Activated T-cell treated with anti-CD3 and anti-CD28 coated beads, Interleukin-2, amount 50 U/mL, for 72 hours (primary cell): ENCODE measurements at regions not wholly inside any gene's neighbourhood (a gene's known extent, or its start where the extent isn't known, plus 50 kb on each side); places are given as distances from the start of the nearest gene placed in this dataset.
"Not testable (repeated sequence)": the region's sequence is repeated elsewhere in the genome, so short reads cannot be mapped to it uniquely, and the experiment has no call there.

ENCODE experiments used
- ATAC-seq, 2 donors: fragments of 150-1000 bp; cut with Tn5 transposase; replicated peaks in 1 of 2; 2 replicates each; pipeline ENCODE4 v1.10.0; 2021; ENCODE audit warnings: moderate library complexity in 2 of 2, mild to moderate bottlenecking in 1 of 2
- DNase-seq, 2 donors: peaks; one replicate each; pipeline ENCODE4 v3.0.0; 2021 to 2022; ENCODE audit warnings: mixed read lengths in 1 of 2
- H3K27ac Mint-ChIP-seq: one replicate; pipeline ENCODE4 v1.8.0; 2022; ENCODE audit warnings: mild to moderate bottlenecking, moderate library complexity, mixed read lengths
- H3K27me3 Mint-ChIP-seq: one replicate; pipeline ENCODE4 v1.8.0; 2022; ENCODE audit warnings: low read depth, mixed read lengths
- H3K36me3 Mint-ChIP-seq, 2 donors: one replicate each; pipeline ENCODE4 v1.8.0; 2022; ENCODE audit warnings: mixed read lengths in 2 of 2, mild to moderate bottlenecking in 1 of 2; ENCODE audit not compliant: insufficient read depth in 2 of 2
- H3K4me1 Mint-ChIP-seq: one replicate; pipeline ENCODE4 v1.8.0; 2022; ENCODE audit warnings: low read depth, mixed read lengths
- H3K4me3 Mint-ChIP-seq, 2 donors: one replicate each; pipeline ENCODE4 v1.8.0; 2022; ENCODE audit warnings: mild to moderate bottlenecking in 2 of 2, mixed read lengths in 2 of 2, moderate library complexity in 2 of 2
- H3K9me3 Mint-ChIP-seq, 2 donors: one replicate each; pipeline ENCODE4 v1.8.0; 2022; ENCODE audit warnings: mixed read lengths in 2 of 2

DNA sequence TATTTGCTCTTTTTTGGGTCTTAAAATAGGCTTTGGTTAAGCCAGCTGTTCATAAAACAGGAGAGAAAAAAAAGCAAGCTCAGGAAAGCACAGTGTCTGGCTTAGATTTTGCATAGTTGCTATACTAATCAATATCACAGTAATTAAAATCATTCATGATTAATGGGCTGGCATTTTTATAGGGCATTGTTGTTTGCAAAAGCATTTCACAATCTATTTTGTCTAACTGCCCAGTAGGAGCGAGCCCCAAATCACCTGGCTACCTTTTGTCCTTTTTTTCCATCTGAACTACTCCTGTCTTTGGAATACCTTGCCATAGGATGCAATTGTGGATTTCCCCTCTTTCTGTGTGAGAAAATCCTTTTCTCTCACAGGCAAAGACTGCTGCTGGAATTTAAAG, 619.8 kb downstream of the JRKL start:
- H3K27me3 Mint-ChIP-seq = no peaks in the 10 kb centered on the region
- no peaks in the 10 kb centered on the region for H3K9me3 Mint-ChIP-seq

DNA sequence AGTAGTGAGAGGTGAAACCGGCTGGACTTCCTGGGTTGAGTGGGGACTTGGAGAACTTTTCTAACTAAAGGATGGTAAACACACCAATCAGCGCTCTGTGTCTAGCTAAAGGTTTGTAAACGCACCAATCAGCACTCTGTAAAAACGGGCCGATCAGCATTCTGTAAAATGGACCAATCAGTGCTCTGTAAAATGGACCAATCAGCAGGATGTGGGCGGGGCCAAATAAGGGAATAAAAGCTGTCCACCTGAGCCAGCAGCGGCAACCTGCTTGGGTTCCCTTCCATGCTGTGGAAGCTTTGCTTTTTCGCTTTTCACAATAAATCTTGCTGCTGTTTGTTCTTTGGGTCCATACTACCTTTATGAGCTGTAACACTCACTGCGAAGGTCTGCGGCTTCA, 621.2 kb downstream of the JRKL start:
- not testable (repeated sequence) for H3K4me3 Mint-ChIP-seq, H3K4me1 Mint-ChIP-seq, ATAC-seq, H3K27me3 Mint-ChIP-seq, H3K27ac Mint-ChIP-seq, DNase-seq, H3K36me3 Mint-ChIP-seq, H3K9me3 Mint-ChIP-seq

More for the DNA sequence above, 619.8 kb downstream of the JRKL start:
- no peaks in the 10 kb centered on the region for H3K36me3 Mint-ChIP-seq
- no peak overlapping the region for H3K4me3 Mint-ChIP-seq
- no peak overlapping the region for H3K27ac Mint-ChIP-seq
- DNase-seq (no peak), ATAC-seq (no peak)
- H3K4me1 Mint-ChIP-seq = no peaks in the 10 kb centered on the region

GRCh38 chr11:97015327-97015726, 625.5 kb downstream of the JRKL start:
- Mint-ChIP-seq H3K27ac (no peak overlapping the region), H3K27me3 (no peaks in the 10 kb centered on the region), H3K4me1 (no peaks in the 10 kb centered on the region), H3K4me3 (no peak overlapping the region), H3K9me3 (peaks cover 2 to 6% of the 10 kb centered on the region in 2 donors), H3K36me3 (no peaks in the 10 kb centered on the region)
- ATAC-seq (no peak), DNase-seq (no peak)

DNA sequence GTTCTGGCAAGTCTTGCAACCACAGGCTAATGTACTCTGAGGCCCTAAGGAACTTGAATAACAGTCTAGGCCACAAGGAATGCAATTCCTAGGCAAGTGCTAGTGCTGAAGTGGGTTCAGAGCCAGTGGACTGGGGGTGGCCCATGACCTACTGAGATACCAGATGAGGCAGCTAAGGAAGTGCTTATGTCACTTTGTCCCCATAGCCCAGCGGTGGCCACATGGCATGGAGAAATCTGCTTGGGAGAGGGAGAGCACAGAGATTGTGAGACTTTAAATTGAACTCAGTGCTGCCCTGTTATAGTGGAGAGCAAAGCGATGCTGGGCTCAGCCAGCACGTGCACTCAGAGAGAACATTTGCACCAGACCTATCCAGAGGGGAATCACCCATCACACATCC, 629.5 kb downstream of the JRKL start:
- H3K27me3 Mint-ChIP-seq = no peaks in the 10 kb centered on the region
- no peak overlapping the region for H3K4me3 Mint-ChIP-seq
- DNase-seq (no peak), ATAC-seq (no peak)
- peaks cover 2 to 9% of the 10 kb centered on the region in 2 donors for H3K9me3 Mint-ChIP-seq
- H3K27ac Mint-ChIP-seq = no peak overlapping the region
- no peaks in the 10 kb centered on the region for H3K4me1 Mint-ChIP-seq
- H3K36me3 Mint-ChIP-seq = no peaks in the 10 kb centered on the region

DNA sequence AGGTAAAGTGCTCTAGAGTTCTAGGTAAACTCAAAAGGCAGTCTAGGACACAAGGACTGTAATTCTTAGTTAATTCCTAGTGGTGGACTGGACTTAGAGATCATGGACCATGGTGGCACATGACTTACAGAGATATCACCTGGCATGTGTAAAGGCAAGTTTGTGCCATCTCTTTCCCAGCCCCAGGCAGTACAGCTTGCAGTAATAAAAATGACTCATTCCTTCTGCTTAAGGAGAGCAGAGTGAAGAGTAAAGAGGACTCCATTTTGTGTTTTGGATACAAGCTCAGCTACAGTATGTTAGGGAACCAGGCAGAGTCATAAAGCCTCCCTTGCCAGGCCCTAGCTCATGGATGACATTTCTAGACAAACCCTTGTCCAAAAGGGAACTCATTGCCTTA, 629.9 kb downstream of the JRKL start:
- Mint-ChIP-seq H3K27me3 (no peaks in the 10 kb centered on the region), H3K4me3 (no peak overlapping the region), H3K9me3 (peaks cover 2 to 9% of the 10 kb centered on the region in 2 donors), H3K4me1 (no peaks in the 10 kb centered on the region), H3K27ac (no peak overlapping the region), H3K36me3 (no peaks in the 10 kb centered on the region)
- ATAC-seq (no peak), DNase-seq (no peak)

DNA sequence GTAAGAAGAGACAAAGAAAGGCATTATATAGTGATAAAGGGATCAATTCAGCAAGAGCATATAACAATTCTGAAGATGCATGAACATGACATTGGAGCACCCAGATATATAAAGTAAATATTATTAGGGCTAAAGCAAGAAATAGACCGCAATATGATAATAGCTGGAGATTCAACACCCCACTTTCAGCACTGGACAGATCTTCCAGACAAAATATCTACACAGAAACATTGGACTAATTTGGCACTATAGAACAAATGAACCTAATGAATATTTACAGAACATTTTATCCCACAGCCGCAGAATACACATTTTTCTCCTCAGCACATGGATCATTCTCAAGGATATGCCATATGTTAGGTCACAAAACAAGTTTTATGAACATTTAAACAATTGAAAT, 633.1 kb downstream of the JRKL start:
- Mint-ChIP-seq H3K4me3 (no peak overlapping the region), H3K36me3 (no peaks in the 10 kb centered on the region), H3K27me3 (no peaks in the 10 kb centered on the region), H3K9me3 (peaks cover 5 to 6% of the 10 kb centered on the region in 2 donors), H3K27ac (no peak overlapping the region), H3K4me1 (no peaks in the 10 kb centered on the region)
- ATAC-seq = no peak
- DNase-seq = no peak

- Mint-ChIP-seq H3K36me3 (no peaks in the 10 kb centered on the region), H3K27me3 (no peaks in the 10 kb centered on the region), H3K4me3 (no peak overlapping the region), H3K27ac (no peak overlapping the region), H3K9me3 (peaks cover 2 to 5% of the 10 kb centered on the region in 2 donors), H3K4me1 (no peaks in the 10 kb centered on the region)
- DNase-seq (no peak), ATAC-seq (no peak)
Measured at GRCh38 chr11:97028836-97029406, 639.1 kb downstream of the JRKL start.

DNA sequence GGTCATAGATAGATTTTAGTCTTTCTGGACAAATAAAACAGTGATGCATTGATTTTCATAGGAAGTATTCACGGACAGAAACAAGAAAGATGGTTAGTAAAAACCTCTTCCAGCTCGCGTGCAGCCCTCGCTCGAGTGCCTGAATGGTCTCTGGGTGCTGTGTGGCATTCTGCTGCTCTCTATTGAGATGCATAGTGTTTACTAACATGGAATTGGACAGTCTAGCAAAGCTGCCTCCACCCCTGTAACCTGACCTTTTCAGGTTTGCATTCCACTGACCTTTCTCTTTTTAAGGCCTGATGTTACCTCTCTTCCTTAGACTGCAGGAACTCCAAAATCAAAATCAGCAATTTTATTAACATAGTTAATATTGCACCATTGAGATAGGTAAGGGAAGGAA, 643.4 kb downstream of the JRKL start:
- no peak overlapping the region for H3K27ac Mint-ChIP-seq
- no peaks in the 10 kb centered on the region for H3K4me1 Mint-ChIP-seq
- H3K27me3 Mint-ChIP-seq = no peaks in the 10 kb centered on the region
- H3K9me3 Mint-ChIP-seq = peaks cover 0 to 2% of the 10 kb centered on the region in 2 donors
- ATAC-seq (no peak), DNase-seq (no peak)
- no peaks in the 10 kb centered on the region for H3K36me3 Mint-ChIP-seq
- H3K4me3 Mint-ChIP-seq = no peak overlapping the region

- peaks cover 5 to 7% of the 10 kb centered on the region in 2 donors for H3K9me3 Mint-ChIP-seq
- ATAC-seq (no peak), DNase-seq (no peak)
- no peaks in the 10 kb centered on the region for H3K4me1 Mint-ChIP-seq
- H3K27me3 Mint-ChIP-seq = no peaks in the 10 kb centered on the region
- H3K36me3 Mint-ChIP-seq = peaks cover 0 to 1% of the 10 kb centered on the region in 2 donors
- no peak overlapping the region for H3K27ac Mint-ChIP-seq
- H3K4me3 Mint-ChIP-seq = no peak overlapping the region
Measured at GRCh38 chr11:97048481-97048880, 658.7 kb downstream of the JRKL start.

- ATAC-seq = no peak
Measured at GRCh38 chr11:97060184-97060583, 670.4 kb downstream of the JRKL start.

DNA sequence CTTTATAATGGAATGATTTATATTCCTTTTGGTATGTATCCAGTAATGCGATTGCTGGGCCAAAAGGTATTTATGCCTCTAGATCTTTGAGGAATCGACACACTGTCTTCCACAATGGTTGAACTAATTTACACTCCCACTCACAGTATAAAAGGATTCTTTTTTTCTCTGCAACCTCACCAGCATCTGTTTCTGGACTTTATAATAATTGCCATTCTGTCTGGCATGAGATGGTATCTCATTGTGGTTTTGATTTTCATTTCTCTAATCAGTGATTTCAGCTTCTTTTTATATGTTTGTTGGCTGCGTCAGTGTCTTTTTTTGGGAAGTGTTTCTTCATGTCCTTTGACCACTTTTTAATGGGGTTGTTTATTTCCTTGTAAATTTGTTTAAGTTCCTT, 679.3 kb downstream of the JRKL start:
- H3K4me3 Mint-ChIP-seq = no peak overlapping the region
- ATAC-seq = no peak
- no peaks in the 10 kb centered on the region for H3K27me3 Mint-ChIP-seq
- no peak for DNase-seq
- H3K36me3 Mint-ChIP-seq = peaks cover 0 to 1% of the 10 kb centered on the region in 2 donors
- peaks cover 8 to 19% of the 10 kb centered on the region in 2 donors for H3K9me3 Mint-ChIP-seq
- no peaks in the 10 kb centered on the region for H3K4me1 Mint-ChIP-seq
- no peak overlapping the region for H3K27ac Mint-ChIP-seq

More at GRCh38 chr11:97060184-97060583, 670.4 kb downstream of the JRKL start:
- Mint-ChIP-seq H3K27ac (no peak overlapping the region), H3K4me3 (no peak overlapping the region), H3K36me3 (no peaks in the 10 kb centered on the region), H3K27me3 (no peaks in the 10 kb centered on the region), H3K4me1 (no peaks in the 10 kb centered on the region), H3K9me3 (peaks cover 8 to 12% of the 10 kb centered on the region in 2 donors)
- no peak for DNase-seq

GRCh38 chr11:97072420-97072819, 682.6 kb downstream of the JRKL start:
- H3K36me3 Mint-ChIP-seq = peaks cover 0 to 1% of the 10 kb centered on the region in 2 donors
- H3K27me3 Mint-ChIP-seq = no peaks in the 10 kb centered on the region
- H3K4me1 Mint-ChIP-seq = no peaks in the 10 kb centered on the region
- no peak for ATAC-seq
- H3K4me3 Mint-ChIP-seq = no peak overlapping the region
- DNase-seq = no peak
- no peak overlapping the region for H3K27ac Mint-ChIP-seq
- peaks cover 8 to 21% of the 10 kb centered on the region in 2 donors for H3K9me3 Mint-ChIP-seq

DNA sequence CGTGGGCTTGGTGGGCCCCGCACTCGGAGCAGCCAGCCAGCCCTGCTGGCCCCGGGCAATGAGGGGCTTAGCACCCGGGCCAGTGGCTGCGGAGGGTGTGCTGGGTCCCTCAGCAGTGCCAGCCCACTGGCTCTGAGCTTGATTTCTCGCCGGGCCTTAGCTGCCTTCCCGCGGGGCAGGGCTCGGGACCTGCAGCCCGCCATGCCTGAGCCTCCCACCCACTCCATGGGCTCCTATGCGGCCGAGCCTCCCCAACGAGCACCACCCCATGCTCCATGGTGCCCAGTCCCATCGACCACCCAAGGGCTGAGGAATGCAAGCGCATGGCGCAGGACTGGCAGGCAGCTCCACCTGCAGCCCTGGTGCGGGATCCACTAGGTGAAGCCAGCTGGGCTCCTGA, 686.9 kb downstream of the JRKL start:
- not testable (repeated sequence) for DNase-seq, H3K4me1 Mint-ChIP-seq, H3K4me3 Mint-ChIP-seq, H3K27ac Mint-ChIP-seq, ATAC-seq, H3K27me3 Mint-ChIP-seq, H3K36me3 Mint-ChIP-seq
- peaks cover 11 to 17% of the 10 kb centered on the region in 2 donors for H3K9me3 Mint-ChIP-seq

DNA sequence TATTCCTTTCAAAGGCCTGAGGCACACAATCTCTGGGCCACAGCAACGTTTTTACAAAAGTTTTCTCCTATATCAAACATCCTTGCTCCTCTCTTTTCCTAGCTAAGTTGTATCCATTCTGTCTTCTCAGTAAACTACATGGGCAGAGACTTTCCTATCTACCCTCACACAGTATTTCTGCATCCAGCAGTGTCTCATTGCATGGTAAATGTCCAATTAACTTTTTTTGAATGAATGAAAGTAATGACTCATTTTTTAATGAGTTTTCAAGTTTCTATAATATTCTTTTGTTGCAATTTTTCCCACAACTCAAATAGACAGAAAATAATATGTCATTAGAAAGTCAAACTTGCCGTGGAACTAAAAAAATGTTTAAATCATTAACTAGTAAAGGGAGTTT, 688.6 kb downstream of the JRKL start:
- Mint-ChIP-seq H3K4me3 (no peak overlapping the region), H3K36me3 (no peaks in the 10 kb centered on the region), H3K27me3 (no peaks in the 10 kb centered on the region), H3K27ac (no peak overlapping the region), H3K9me3 (peaks cover 3 to 9% of the 10 kb centered on the region in 2 donors), H3K4me1 (no peaks in the 10 kb centered on the region)
- DNase-seq (no peak), ATAC-seq (no peak)
